Esophagus (tissue), 2 donors: ENCODE measurements at regions not wholly inside any gene's neighbourhood (a gene's known extent, or its start where the extent isn't known, plus 50 kb on each side); places are given as distances from the start of the nearest gene placed in this dataset.

ENCODE experiments used
- H3K27ac ChIP-seq, 2 donors: one replicate each; pipeline ENCODE4 v1.5.1; 2013; ENCODE audit warnings: low read depth in 2 of 2, mild to moderate bottlenecking in 2 of 2, inconsistent platforms in 1 of 2, low read length in 1 of 2, moderate library complexity in 1 of 2
- H3K27me3 ChIP-seq, 2 donors: one replicate each; pipeline ENCODE4 v1.6.1; 2013; ENCODE audit warnings: low read length in 2 of 2, control low read depth in 1 of 2, mild to moderate bottlenecking in 1 of 2; ENCODE audit not compliant: insufficient read depth in 2 of 2, control insufficient read depth in 1 of 2
- H3K36me3 ChIP-seq, 2 donors: one replicate each; pipeline ENCODE4 v1.6.1; 2013; ENCODE audit warnings: low read length in 1 of 2; ENCODE audit not compliant: control insufficient read depth in 2 of 2, insufficient read depth in 2 of 2
- H3K4me1 ChIP-seq, 2 donors: one replicate each; pipeline ENCODE4 v1.6.1; 2013; ENCODE audit warnings: low read length in 1 of 2; ENCODE audit not compliant: control insufficient read depth in 2 of 2, insufficient read depth in 2 of 2
- H3K4me3 ChIP-seq, 2 donors: one replicate each; pipeline ENCODE4 v1.5.1; 2013; ENCODE audit warnings: low read length in 2 of 2, mild to moderate bottlenecking in 2 of 2, low read depth in 1 of 2, moderate library complexity in 1 of 2
- H3K9me3 ChIP-seq, 2 donors: one replicate each; pipeline ENCODE4 v1.6.1; 2013; ENCODE audit warnings: mild to moderate bottlenecking in 2 of 2, low read depth in 1 of 2, low read length in 1 of 2, moderate library complexity in 1 of 2; ENCODE audit not compliant: control insufficient read depth in 2 of 2, insufficient read depth in 1 of 2
- WGBS, 2 donors: extraction: QIAGEN DNeasy Blood & Tissue Kit; methylation state at CpG; one replicate each; pipeline ENCODE4 v1.1.7; 2013; 5-methylcytosine and 5-hydroxymethylcytosine counted together
- donor health status: healthy with polysubstance abuse.
- donor health status: Bipolar disorder and iron deficiency.

GRCh38 chr3:72591522-72592421 is 256.5 kb downstream of the SHQ1 start:
- 32 to 43% methylated on average over 14 of the region's 14 CpGs for WGBS, 2 donors
- Histone ChIP-seq H3K36me3 (no peaks in the 10 kb centered on the region), H3K9me3 (no peaks in the 10 kb centered on the region), H3K4me3 (no peak overlapping the region), H3K27me3 (no peaks in the 10 kb centered on the region), H3K27ac (peak overlapping the region in 1 of 2 donors; percentile 52), H3K4me1 (peaks cover 5% of the 10 kb centered on the region in 2 donors)

DNA sequence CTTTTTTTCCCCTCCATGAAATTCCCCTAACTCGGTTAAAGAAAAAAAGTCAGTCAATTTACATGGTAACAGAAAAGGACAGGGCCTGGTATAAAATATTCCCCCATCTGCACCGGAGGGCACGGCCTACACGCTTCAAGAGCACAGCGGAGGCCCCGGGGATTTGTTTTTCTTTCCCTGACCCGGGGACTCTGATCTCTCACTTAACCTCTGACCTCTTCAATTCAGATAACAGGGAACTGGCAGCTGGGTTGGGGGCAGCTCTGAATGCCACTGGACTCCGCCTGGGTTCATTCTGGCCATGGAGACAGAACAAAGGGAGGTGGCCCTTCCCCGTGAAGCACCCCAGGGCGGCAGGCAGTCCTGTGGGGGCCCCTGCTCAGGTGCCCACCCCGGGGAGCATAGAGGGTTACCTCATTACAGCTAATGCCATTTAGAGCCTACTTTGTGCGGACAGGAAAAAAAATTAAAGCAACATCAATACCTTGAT is 257.5 kb downstream of the SHQ1 start:
- WGBS, 2 donors, result 78 to 88% methylated on average over 12 of the region's 12 CpGs
- Histone ChIP-seq H3K9me3 (no peaks in the 10 kb centered on the region), H3K4me1 (peaks cover 5 to 7% of the 10 kb centered on the region in 2 donors), H3K36me3 (no peaks in the 10 kb centered on the region), H3K27ac (no peak overlapping the region), H3K27me3 (no peaks in the 10 kb centered on the region), H3K4me3 (no peak overlapping the region)

DNA sequence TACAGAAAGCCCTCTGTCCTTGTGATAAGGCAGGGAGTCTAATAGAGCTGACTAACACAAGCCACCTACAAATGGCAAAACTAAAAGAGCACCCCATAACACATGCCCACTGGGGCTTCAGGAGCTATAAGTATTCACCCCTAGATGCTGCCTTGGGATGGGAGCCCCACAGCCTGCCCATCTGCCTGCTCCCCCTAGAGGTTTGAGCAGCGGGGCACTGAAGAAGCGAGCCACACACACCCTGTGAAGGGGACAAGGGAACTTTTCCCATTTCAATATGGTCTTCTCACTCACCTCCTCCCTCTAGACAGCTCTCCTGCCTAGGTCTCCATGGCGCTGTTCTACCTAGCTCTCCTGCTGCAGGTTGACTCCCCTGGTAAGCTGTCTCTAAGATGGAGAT is 261.0 kb downstream of the SHQ1 start:
- Histone ChIP-seq H3K9me3 (no peaks in the 10 kb centered on the region), H3K36me3 (no peaks in the 10 kb centered on the region), H3K27ac (no peak overlapping the region), H3K4me1 (peaks cover 3 to 5% of the 10 kb centered on the region in 2 donors), H3K27me3 (no peaks in the 10 kb centered on the region), H3K4me3 (no peak overlapping the region)
- WGBS, 2 donors, result 97 to 98% methylated on average over 3 of the region's 3 CpGs

DNA sequence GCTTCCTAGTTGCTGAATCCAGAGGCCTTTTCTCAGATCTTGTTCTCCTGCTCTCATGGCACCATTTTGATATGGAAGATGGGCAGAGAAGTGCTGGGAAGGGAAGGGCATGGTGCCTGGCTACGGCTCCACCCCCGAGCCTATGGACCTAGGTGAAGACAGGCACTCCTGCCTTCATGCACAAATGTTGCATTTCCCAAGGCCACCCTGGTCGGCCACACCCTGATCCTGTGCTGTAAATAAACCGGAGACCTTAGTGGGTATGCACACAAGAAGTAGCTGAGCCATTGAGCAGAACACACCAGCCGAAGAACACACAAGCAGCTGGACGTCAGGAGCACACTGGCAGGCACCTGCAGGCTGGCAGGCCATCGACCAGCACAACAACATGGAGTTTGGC is 261.6 kb downstream of the SHQ1 start:
- WGBS, 2 donors, result 83 to 96% methylated on average over 7 of the region's 7 CpGs

GRCh38 chr3:72585966-72586365 is 262.3 kb downstream of the SHQ1 start:
- H3K27me3 ChIP-seq, result no peaks in the 10 kb centered on the region
- 84 to 92% methylated on average over 4 of the region's 4 CpGs for WGBS, 2 donors
- H3K9me3 ChIP-seq, result no peaks in the 10 kb centered on the region
- H3K4me3 ChIP-seq, result no peak overlapping the region
- H3K4me1 ChIP-seq, result peaks cover 0 to 2% of the 10 kb centered on the region in 2 donors
- H3K27ac ChIP-seq, result no peak overlapping the region
- H3K36me3 ChIP-seq, result no peaks in the 10 kb centered on the region

More for the DNA sequence above, 261.6 kb downstream of the SHQ1 start:
- H3K36me3 ChIP-seq, result no peaks in the 10 kb centered on the region
- no peak overlapping the region for H3K27ac ChIP-seq
- no peaks in the 10 kb centered on the region for H3K9me3 ChIP-seq
- H3K4me1 ChIP-seq, result peaks cover 0 to 2% of the 10 kb centered on the region in 2 donors
- H3K27me3 ChIP-seq, result no peaks in the 10 kb centered on the region
- no peak overlapping the region for H3K4me3 ChIP-seq

- WGBS, 2 donors, result 94 to 96% methylated on average over 2 of the region's 2 CpGs
- Histone ChIP-seq H3K4me1 (peaks cover 2 to 3% of the 10 kb centered on the region in 2 donors), H3K4me3 (no peak overlapping the region), H3K27ac (no peak overlapping the region), H3K9me3 (no peaks in the 10 kb centered on the region), H3K36me3 (no peaks in the 10 kb centered on the region), H3K27me3 (no peaks in the 10 kb centered on the region)
Measured at GRCh38 chr3:72584262-72584661, 264.0 kb downstream of the SHQ1 start.

DNA sequence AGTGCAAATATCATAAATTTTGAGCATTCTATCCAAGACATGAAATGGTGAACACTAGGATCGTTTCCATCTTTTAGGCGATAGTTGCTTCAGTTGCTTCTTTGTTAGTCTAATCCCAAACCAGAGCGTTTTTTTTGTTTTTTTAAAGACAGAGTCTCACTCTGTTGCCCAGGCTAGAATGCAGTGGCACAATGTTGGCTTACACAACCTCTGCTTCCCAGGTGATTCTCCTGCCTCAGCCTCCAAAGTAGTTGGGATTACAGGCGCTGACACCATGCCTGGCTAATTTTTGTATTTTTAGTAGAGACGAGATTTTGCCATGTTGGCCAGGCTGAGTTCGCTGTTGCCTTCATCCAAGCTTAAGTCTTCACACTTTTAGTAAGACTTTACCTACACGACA is 265.3 kb downstream of the SHQ1 start:
- H3K36me3 ChIP-seq, result no peaks in the 10 kb centered on the region
- WGBS, 2 donors, result 90 to 95% methylated on average over 7 of the region's 7 CpGs
- H3K4me3 ChIP-seq, result no peak overlapping the region

GRCh38 chr3:72582211-72582878 is 265.9 kb downstream of the SHQ1 start:
- Histone ChIP-seq H3K9me3 (no peaks in the 10 kb centered on the region), H3K4me3 (no peak overlapping the region), H3K27ac (no peak overlapping the region), H3K4me1 (peaks cover 2 to 3% of the 10 kb centered on the region in 2 donors), H3K27me3 (no peaks in the 10 kb centered on the region), H3K36me3 (no peaks in the 10 kb centered on the region)
- WGBS, 2 donors, result 73 to 77% methylated on average over 6 of the region's 6 CpGs

More for the DNA sequence above, 265.3 kb downstream of the SHQ1 start:
- no peaks in the 10 kb centered on the region for H3K9me3 ChIP-seq
- no peak overlapping the region for H3K27ac ChIP-seq
- H3K27me3 ChIP-seq, result no peaks in the 10 kb centered on the region
- H3K4me1 ChIP-seq, result peaks cover 2 to 3% of the 10 kb centered on the region in 2 donors

- H3K27ac ChIP-seq, result no peak overlapping the region
- H3K4me1 ChIP-seq, result peaks cover 0 to 3% of the 10 kb centered on the region in 2 donors
- no peaks in the 10 kb centered on the region for H3K36me3 ChIP-seq
- 86% methylated on average over 2 of the region's 2 CpGs for WGBS, 2 donors
- H3K27me3 ChIP-seq, result no peaks in the 10 kb centered on the region
- H3K9me3 ChIP-seq, result no peaks in the 10 kb centered on the region
- no peak overlapping the region for H3K4me3 ChIP-seq
Measured at GRCh38 chr3:72580900-72581299, 267.3 kb downstream of the SHQ1 start.
